HL-60 (cell line): ENCODE measurements at regions not wholly inside any gene's neighbourhood (a gene's known extent, or its start where the extent isn't known, plus 50 kb on each side); places are given as distances from the start of the nearest gene placed in this dataset.

Source experiments
- DNase-seq, 2 experiments: peaks; one replicate each; pipeline ENCODE4 v3.0.0-alpha.2; 2010 to 2020; ENCODE audit warnings: low read depth in 1 of 2, low spot score in 1 of 2
- H3K27ac ChIP-seq: fragments of 250-450 bp; sonication (Bioruptor Pico); replicated peaks from 2 replicates; pipeline ENCODE4 v1.5.1; 2020; ENCODE audit warnings: mild to moderate bottlenecking, moderate library complexity
- H3K27me3 ChIP-seq: fragments of 250-450 bp; sonication (Bioruptor Pico); 2 replicates; pipeline ENCODE4 v1.5.1; 2021; ENCODE audit warnings: mild to moderate bottlenecking, moderate library complexity; ENCODE audit not compliant: insufficient read depth, poor library complexity, severe bottlenecking
- H3K4me3 ChIP-seq: replicated peaks from 2 replicates; pipeline ENCODE4 v1.5.1; 2011; ENCODE audit warnings: mild to moderate bottlenecking, control low read depth, low read length; ENCODE audit not compliant: insufficient read depth
- CTCF ChIP-seq: IDR thresholded peaks from one replicate; pipeline ENCODE4 v1.5.1; 2011; ENCODE audit warnings: low read length, control low read depth, inconsistent platforms; ENCODE audit not compliant: insufficient read depth
- GABPA ChIP-seq: IDR thresholded peaks from 2 replicates; pipeline ENCODE4 v1.6.1; 2012; ENCODE audit warnings: low read depth
- POLR2AphosphoS5 ChIP-seq: IDR thresholded peaks from 2 replicates; pipeline ENCODE4 v1.6.1; 2012; ENCODE audit warnings: low read depth
- REST ChIP-seq: IDR thresholded peaks from 2 replicates; pipeline ENCODE4 v1.6.1; 2012; ENCODE audit warnings: low read depth; ENCODE audit not compliant: insufficient replicate concordance
- SPI1 ChIP-seq: IDR thresholded peaks from 2 replicates; pipeline ENCODE4 v1.6.1; 2012; ENCODE audit warnings: low read depth, mild to moderate bottlenecking, borderline replicate concordance

- no peak overlapping the region for H3K4me3 ChIP-seq
- DNase-seq, result no peak
Observed at GRCh38 chr7:51620706-51621105, 304.1 kb upstream of the COBL start.

GRCh38 chr7:51619880-51620279, 303.3 kb upstream of the COBL start:
- Histone ChIP-seq H3K27ac (no peak overlapping the region), H3K27me3 (no peaks in the 10 kb centered on the region), H3K4me3 (no peak overlapping the region)
- DNase-seq, result no peak
- TF ChIP-seq SPI1, result no peak
- no peak for TF ChIP-seq GABPA
- TF ChIP-seq REST, result no peak
- TF ChIP-seq POLR2AphosphoS5, result no peak
- TF ChIP-seq CTCF, result no peak

More at GRCh38 chr7:51620706-51621105, 304.1 kb upstream of the COBL start:
- Histone ChIP-seq H3K27ac (no peak overlapping the region), H3K27me3 (no peaks in the 10 kb centered on the region)
- TF ChIP-seq SPI1, result no peak
- no peak for TF ChIP-seq GABPA
- no peak for TF ChIP-seq CTCF
- no peak for TF ChIP-seq REST
- no peak for TF ChIP-seq POLR2AphosphoS5

GRCh38 chr7:51617686-51618085, 301.1 kb upstream of the COBL start:
- DNase-seq, result no peak
- no peak overlapping the region for H3K27ac ChIP-seq
- H3K4me3 ChIP-seq, result no peak overlapping the region
- no peaks in the 10 kb centered on the region for H3K27me3 ChIP-seq
- TF ChIP-seq CTCF, result no peak
- no peak for TF ChIP-seq REST
- no peak for TF ChIP-seq GABPA
- TF ChIP-seq SPI1, result no peak
- TF ChIP-seq POLR2AphosphoS5, result no peak
